HAP-1 (cell line): ENCODE measurements at regions not wholly inside any gene's neighbourhood (a gene's known extent, or its start where the extent isn't known, plus 50 kb on each side); places are given as distances from the start of the nearest gene placed in this dataset.

Source experiments
- DNase-seq, 2 experiments: peaks; one replicate each; pipeline ENCODE4 v3.0.0-alpha.2; 2016 to 2020; ENCODE audit warnings: low spot score in 2 of 2
- H3K27me3 ChIP-seq: fragments of 250-450 bp; sonication (Bioruptor Pico); 2 replicates; pipeline ENCODE4 v1.5.1; 2020; ENCODE audit warnings: low read depth, mild to moderate bottlenecking, moderate library complexity
- H3K36me3 ChIP-seq: fragments of 250-450 bp; sonication (Bioruptor Pico); replicated peaks from 2 replicates; pipeline ENCODE4 v1.5.1; 2020; ENCODE audit warnings: mild to moderate bottlenecking
- H3K4me1 ChIP-seq: fragments of 250-450 bp; sonication (Bioruptor Pico); 2 replicates; pipeline ENCODE4 v1.5.1; 2020; ENCODE audit warnings: mild to moderate bottlenecking
- H3K4me3 ChIP-seq: fragments of 250-450 bp; sonication (Bioruptor Pico); 2 replicates; pipeline ENCODE4 v1.5.1; 2020; ENCODE audit warnings: mild to moderate bottlenecking, moderate library complexity
- H3K9me3 ChIP-seq: fragments of 250-450 bp; sonication (Bioruptor Pico); 2 replicates; pipeline ENCODE4 v1.5.1; 2020; ENCODE audit warnings: mild to moderate bottlenecking, moderate library complexity
- in situ Hi-C: fragments of 300-500 bp; cut with MboI; formaldehyde crosslinking; loops from 3 replicates; pipeline ENCODE4 v1.14.3; 2020; ENCODE audit warnings: low sequenced_read_pairs, inconsistent platforms, mixed read lengths

DNA sequence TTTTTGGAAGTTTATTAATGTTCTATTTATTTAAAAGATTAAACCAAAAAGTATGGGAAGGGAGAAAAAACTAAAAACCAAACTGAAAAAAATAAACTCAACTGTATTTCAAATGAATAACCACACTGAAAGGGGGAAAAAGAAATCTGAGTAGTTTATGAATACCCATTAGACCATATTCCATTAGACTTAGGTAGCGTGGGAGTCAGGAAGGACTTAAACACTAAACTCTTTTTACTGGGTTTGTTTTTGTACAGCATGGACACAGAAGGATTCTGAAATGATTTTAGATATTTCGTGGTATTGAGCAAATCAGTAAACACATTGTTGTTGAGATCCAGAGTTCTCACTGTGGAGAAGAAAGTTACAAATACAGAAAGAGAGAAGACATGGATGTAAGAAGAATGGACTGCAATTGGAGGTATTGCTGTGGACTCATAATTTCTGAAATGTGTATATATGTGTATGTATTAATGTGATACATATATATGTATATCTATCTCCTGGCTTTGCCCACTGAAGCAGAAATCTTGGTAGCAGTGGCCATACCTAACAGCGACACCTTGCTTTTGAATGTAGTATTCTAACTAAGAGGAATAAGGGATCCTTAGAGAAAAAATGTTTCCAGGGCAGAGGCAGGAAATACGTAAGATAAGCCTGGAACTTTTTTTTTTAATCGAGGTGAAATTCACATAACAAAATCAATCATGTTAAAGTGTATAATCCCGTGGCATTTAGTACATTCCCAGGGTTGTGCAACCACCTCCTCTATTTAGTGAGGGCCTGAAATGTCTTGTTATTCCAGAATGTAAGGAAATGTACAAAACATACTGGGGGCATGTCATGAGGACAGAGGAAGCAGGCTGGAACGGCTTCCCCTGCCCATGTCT, 228.8 kb downstream of the SMARCA2 start:
- Histone ChIP-seq H3K9me3 (no peaks in the 10 kb centered on the region), H3K36me3 (no peaks in the 10 kb centered on the region), H3K4me1 (peaks cover 17% of the 10 kb centered on the region), H3K4me3 (no peak overlapping the region), H3K27me3 (no peaks in the 10 kb centered on the region)
- in situ Hi-C loops, result no loop called here
- no peak for DNase-seq

DNA sequence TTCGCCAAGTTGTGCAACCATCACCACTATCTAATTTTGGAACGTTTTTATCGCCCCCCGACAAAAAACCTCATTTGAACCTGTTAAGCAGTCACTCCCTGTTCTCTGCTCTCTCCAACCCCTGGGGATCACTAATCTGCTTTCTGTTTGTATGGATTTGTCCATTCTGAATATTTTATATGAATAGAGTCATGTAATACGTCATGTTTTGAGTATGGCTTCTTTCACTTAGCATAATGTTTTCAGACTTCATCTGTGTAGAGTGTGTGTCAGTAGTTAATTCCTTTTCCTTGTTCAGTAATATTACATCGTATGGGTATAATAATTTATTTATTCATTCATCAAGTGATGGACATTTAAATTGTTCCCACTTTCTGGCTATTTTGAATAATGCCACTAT, 232.2 kb downstream of the SMARCA2 start:
- Histone ChIP-seq H3K27me3 (no peaks in the 10 kb centered on the region), H3K4me3 (no peak overlapping the region), H3K9me3 (no peaks in the 10 kb centered on the region), H3K4me1 (peaks cover 7% of the 10 kb centered on the region), H3K36me3 (no peaks in the 10 kb centered on the region)
- in situ Hi-C loops, result no loop called here
- no peak for DNase-seq

DNA sequence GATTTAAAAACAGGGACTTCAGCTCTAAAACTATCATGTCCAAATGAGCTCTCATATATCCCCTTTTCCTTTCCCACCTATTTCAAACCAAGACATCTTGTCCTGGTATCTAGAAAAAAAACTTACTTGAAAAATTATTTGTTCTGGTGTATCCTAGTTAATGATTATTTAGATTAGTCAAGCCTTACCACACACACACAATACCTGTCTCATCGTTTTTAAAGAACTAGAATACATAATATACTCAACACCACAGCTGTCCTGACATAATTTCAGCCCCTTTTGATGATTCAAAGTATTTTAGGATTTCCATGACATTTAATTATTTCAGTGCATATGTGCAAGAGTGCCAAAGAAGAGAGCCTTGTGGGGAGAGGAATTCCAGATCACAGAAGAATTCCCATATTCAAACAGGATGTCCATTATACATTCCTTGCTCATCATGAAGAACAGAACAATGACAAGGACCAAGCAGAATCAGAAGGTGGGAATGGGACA, 233.7 kb downstream of the SMARCA2 start:
- Histone ChIP-seq H3K27me3 (no peaks in the 10 kb centered on the region), H3K4me3 (no peak overlapping the region), H3K36me3 (no peaks in the 10 kb centered on the region), H3K4me1 (no peaks in the 10 kb centered on the region; the same call in 1 of the 2 replicates), H3K9me3 (no peaks in the 10 kb centered on the region)
- in situ Hi-C loops, result no loop called here
- DNase-seq, result no peak

DNA sequence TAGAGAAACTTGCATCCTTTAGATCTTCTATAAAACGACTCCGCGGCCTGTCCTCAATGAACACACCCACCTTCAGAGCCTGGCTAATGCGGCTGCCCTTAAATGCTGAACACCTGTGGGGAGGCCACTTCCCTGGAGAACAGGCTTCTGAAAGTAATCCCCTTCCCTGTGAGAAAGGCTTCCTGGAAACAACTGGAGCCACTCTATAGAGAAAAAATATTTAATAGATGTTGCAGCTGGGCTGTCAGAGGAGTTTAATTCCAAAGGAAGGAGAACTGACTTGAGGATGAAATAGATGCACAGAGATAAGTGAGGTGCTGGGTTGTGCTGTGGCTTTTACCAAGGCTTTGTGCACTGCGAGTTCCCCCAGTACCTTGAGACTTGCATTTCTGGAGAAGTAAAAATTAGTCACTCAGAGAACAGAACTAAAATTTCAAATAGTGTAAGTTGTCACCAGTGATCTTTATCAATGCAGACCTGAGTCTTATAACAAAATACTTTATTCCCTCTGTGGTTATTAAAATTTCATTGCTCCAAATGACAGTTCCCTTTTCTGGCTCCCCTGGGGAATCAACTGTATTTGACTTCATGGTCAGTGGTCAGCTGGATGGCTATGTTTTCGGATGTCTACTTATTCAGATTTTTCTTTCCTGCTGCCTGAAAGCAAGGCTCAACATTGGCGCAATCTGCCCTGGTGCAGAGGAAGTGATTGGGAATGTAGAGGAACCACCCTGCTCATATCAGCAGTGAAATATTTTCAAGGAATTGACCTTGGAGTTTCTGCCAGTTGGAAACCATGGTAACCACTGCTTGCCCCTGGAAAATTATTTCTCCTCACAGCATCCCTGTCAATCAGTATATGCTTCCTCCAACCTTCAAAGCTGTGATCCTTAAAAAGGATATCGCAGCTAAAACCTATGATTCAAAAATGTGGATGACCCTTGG, 238.8 kb downstream of the SMARCA2 start:
- H3K9me3 ChIP-seq, result no peaks in the 10 kb centered on the region
- in situ Hi-C loops, result no loop called here
- H3K4me3 ChIP-seq, result no peak overlapping the region
- H3K4me1 ChIP-seq, result no peaks in the 10 kb centered on the region; the same call in 1 of the 2 replicates
- H3K27me3 ChIP-seq, result no peaks in the 10 kb centered on the region
- DNase-seq, result no peak
- H3K36me3 ChIP-seq, result no peaks in the 10 kb centered on the region

DNA sequence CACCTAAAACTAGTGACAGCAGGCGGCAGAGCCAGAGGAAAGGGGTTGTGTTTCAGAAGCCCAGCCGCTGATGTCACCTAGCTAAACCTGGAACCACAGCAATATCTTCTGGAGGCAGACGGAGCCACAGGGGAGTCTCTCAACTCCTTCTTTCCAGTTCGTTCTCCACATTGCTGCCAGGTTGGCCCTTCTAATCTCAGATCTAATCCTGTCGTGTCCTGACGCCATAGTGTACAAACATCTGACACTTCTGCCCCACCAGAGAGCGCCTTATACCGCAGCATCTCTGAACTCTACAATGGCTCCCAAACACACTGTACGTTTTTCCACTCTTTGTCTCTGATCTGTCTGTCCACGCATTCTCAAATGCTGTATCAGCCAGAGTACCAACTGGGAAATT, 240.0 kb downstream of the SMARCA2 start:
- no peak overlapping the region for H3K4me3 ChIP-seq
- H3K4me1 ChIP-seq, result no peaks in the 10 kb centered on the region
- H3K27me3 ChIP-seq, result no peaks in the 10 kb centered on the region
- no peaks in the 10 kb centered on the region for H3K9me3 ChIP-seq
- no peak for DNase-seq
- no peaks in the 10 kb centered on the region for H3K36me3 ChIP-seq
- in situ Hi-C loops, result no loop called here

DNA sequence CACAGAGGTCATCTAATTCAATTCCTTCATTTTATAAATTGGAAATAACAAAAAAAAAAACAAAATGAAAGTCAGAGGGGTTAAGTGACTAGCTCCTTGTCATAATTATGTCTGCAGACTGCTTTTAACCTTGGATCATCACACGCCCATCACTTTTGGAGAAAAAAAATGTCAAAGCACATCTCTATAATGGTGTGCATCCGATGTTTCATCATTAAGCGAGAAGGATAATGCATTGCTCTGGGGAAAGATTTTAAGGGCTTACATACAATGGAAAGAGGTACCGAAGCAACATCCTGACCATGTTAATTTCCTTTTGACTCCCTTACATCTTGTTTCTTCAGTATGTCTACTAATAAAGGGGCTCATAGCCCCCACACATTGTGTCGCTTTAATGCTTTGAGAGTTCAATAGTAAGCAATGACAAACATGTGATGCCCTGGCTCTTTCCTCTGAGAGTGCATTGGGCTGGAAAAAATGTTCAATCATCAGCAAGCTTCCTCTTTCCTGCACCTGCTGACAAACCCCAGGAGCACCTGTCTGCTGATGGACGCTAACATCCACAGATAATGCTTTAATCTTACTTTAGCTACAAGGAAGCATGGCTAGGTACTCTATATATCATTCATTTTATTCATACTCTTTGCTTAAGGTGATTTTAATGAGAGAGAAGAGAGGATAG, 242.2 kb downstream of the SMARCA2 start:
- H3K4me1 ChIP-seq, result no peaks in the 10 kb centered on the region
- no peak overlapping the region for H3K4me3 ChIP-seq
- H3K9me3 ChIP-seq, result no peaks in the 10 kb centered on the region
- DNase-seq, result no peak
- no peaks in the 10 kb centered on the region for H3K36me3 ChIP-seq
- in situ Hi-C loops, result no loop called here
- H3K27me3 ChIP-seq, result no peaks in the 10 kb centered on the region

DNA sequence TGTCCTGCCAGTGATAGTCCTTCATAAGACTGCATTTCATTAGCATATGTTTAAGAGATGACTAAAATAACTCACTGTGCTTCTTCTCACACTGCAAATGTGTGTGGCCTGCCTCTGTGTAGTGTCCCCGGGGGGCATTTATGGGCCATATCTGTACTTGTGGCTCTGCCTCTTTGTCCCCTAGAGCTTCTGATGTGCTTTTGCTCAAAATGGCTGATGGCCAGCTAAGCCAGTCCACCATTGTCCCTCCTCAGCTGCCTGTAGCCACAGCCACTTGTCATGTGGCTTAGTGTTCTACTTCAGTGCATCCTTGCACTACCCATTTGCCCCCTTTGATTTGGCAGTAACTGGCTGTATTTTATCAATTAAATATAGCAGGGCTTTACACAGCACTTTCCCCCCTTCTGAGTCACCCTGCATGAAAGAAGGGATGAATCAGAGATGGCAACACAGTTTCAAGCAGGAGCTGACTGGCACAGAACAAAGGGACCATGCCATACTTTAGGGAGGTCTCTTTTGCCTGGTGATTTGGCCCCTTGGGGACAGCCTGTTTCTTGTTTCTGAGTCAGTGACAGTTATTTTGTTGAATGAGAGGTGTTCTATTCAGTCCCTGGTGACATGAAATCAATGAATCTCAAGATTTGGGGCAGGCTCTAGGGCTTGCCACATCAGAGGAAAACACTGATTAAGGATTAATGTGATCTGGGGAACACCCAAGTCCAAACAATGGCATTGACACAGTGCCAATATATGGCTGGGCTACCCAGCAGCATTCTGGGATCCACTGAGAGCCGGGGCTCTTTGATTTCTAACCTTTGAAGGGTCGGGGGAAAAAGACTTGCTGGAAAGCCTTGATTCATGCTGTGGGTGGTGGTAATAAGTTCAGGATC, 245.5 kb downstream of the SMARCA2 start:
- in situ Hi-C loops, result no loop called here
- no peaks in the 10 kb centered on the region for H3K36me3 ChIP-seq
- no peaks in the 10 kb centered on the region for H3K4me1 ChIP-seq
- no peaks in the 10 kb centered on the region for H3K9me3 ChIP-seq
- DNase-seq, result peak in 1 of 2 experiments; percentile 20
- H3K27me3 ChIP-seq, result no peaks in the 10 kb centered on the region
- H3K4me3 ChIP-seq, result no peak overlapping the region

DNA sequence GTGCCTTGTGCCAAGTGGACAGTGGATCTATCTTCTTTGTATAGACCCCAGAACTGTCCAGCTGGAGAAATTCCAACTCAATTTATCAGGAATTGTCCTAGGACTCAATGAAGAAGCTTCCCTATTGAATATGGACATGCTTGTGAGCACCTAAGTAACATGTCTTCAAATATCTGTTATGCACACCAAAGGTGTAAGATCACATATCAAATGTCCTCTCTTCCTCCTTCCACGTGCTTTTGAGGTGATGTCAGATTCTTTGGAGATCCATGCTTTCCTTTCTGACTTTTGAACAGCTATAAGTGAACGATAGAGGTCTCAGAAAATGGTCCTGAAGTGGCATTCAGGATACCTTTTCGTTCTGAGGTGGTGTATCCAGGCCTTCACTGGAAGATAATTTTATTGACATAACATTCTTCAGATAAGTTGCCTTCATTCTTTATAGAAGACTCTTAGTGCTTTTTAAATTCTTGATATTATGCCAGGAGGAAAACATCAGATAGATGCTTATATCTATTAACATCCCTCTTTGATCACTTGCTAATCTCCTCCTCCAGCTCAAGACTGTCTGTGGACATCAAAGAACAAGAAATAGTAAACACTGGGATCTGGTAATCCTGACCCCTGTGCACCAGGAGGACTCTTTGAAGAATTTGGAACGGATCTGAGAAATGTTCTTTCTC, 246.4 kb downstream of the SMARCA2 start:
- H3K4me3 ChIP-seq, result no peak overlapping the region
- in situ Hi-C loops, result no loop called here
- no peaks in the 10 kb centered on the region for H3K9me3 ChIP-seq
- DNase-seq, result no peak
- no peaks in the 10 kb centered on the region for H3K4me1 ChIP-seq
- no peaks in the 10 kb centered on the region for H3K36me3 ChIP-seq
- no peaks in the 10 kb centered on the region for H3K27me3 ChIP-seq

DNA sequence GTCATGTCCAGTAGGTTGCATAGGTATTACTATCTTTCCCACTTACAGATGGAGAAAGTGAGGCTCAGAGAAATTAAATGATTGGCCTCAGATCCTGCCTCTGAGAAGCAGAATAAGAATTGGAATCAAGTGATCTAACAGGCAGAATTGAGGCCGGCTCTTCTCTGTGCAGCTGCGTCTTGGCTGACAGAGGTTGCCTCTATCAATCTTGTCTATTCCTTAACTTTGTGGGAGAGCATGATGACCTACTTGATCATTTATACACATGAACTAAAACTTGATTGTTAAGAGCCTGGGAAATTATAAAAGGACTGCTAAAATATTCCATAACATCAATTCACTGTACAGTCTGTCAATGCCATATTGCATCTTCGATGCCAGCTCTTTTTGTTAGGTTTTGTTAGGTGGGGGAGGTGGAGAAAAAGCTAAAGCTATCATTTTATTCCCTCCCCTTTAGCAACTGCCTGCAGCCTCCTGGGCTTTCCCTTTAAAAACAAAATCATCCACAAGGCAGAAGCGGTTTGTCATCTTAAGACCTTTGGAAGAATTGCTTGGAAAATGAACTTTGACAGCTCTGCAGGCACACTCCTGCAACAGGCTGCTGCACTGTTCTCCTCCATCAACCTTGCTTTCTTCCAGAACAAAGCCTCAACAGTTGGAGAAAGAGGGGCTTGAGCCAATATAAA, 247.4 kb downstream of the SMARCA2 start:
- in situ Hi-C loops, result no loop called here
- no peak overlapping the region for H3K4me3 ChIP-seq
- H3K27me3 ChIP-seq, result no peaks in the 10 kb centered on the region
- no peaks in the 10 kb centered on the region for H3K4me1 ChIP-seq
- H3K36me3 ChIP-seq, result no peaks in the 10 kb centered on the region
- DNase-seq, result no peak
- H3K9me3 ChIP-seq, result no peaks in the 10 kb centered on the region

DNA sequence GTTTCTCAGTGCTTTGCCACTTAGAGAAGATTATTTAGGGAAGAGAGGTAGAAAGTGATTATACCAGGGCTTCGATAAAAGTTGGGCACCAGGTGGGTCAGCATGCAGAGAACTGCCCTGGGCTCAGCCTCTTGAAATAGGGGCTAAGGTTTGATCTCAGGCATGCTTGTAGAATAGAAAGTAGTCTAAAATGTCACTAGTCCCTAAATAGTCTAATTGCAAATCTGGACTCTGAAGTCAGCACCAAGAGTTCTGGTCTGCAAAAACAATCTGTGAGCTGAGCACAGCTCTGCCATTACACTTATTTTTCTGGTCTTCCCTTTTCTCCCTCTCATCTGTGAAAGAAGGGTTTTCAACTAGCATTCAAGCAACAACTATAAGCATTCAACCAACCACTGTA, 248.0 kb downstream of the SMARCA2 start:
- Histone ChIP-seq H3K9me3 (no peaks in the 10 kb centered on the region), H3K4me1 (no peaks in the 10 kb centered on the region), H3K27me3 (no peaks in the 10 kb centered on the region), H3K4me3 (no peak overlapping the region), H3K36me3 (no peaks in the 10 kb centered on the region)
- DNase-seq, result no peak
- in situ Hi-C loops, result no loop called here

DNA sequence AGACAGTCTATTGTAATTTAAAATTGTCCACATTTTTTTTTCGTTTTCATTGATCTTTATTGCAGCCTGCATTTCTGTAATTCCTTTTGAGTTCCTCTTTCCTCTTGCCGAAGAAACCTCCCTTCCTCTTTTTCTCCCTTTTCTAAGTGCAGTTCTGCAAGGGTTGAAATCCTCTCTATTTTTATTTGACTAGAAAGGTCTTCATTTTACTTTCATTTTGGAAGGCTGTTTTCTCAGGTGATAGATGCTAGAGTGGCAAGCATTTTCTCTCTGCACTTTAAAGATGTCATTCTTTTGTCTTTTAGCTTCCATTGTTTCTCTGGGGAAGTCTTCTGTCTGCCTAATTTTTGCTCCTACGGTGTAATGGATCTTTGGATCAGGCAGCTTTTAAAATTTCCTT, 248.5 kb downstream of the SMARCA2 start:
- no peak for DNase-seq
- Histone ChIP-seq H3K36me3 (no peaks in the 10 kb centered on the region), H3K4me1 (no peaks in the 10 kb centered on the region), H3K9me3 (no peaks in the 10 kb centered on the region), H3K27me3 (no peaks in the 10 kb centered on the region), H3K4me3 (no peak overlapping the region)
- in situ Hi-C loops, result no loop called here

DNA sequence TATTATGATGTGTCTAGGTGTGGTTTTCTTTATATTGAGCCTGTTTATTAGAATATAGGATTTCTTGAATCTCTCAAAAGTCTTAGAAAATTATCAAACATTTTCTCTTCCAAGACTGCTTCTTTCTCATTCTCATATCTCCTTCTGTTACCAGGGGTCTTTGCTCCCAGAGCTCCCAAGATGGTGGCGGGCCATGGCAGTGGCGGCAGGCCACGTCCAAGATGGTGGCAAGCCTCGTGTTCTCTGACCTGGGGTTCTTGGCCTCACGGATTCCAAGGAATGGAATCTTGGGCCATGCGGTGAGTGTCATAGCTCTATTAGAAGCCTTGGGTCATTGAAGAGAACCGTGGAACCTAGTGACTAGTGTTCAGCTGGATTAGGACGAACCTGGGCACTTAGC, 248.9 kb downstream of the SMARCA2 start:
- DNase-seq, result no peak
- no peaks in the 10 kb centered on the region for H3K36me3 ChIP-seq
- in situ Hi-C loops, result no loop called here
- no peaks in the 10 kb centered on the region for H3K4me1 ChIP-seq
- no peaks in the 10 kb centered on the region for H3K27me3 ChIP-seq
- H3K9me3 ChIP-seq, result no peaks in the 10 kb centered on the region
- H3K4me3 ChIP-seq, result no peak overlapping the region
